Vagina (tissue), 2 donors: ENCODE measurements at regions not wholly inside any gene's neighbourhood (a gene's known extent, or its start where the extent isn't known, plus 50 kb on each side); places are given as distances from the start of the nearest gene placed in this dataset.

Experiments used
- DNase-seq, 2 donors: peaks; one replicate each; pipeline ENCODE4 v3.0.0-alpha.2; 2017; ENCODE audit errors: extremely low spot score in 2 of 2
- H3K27ac ChIP-seq: fragments of 200-600 bp; sonication (generic); one replicate; pipeline ENCODE4 v1.5.1; 2019
- H3K27me3 ChIP-seq: fragments of 200-600 bp; sonication (generic); one replicate; pipeline ENCODE4 v1.5.1; 2019
- H3K36me3 ChIP-seq, 2 donors: fragments of 200-600 bp; sonication (generic); one replicate each; pipeline ENCODE4 v1.5.1; 2017 to 2019
- H3K4me1 ChIP-seq: fragments of 200-600 bp; sonication (generic); one replicate; pipeline ENCODE4 v1.5.1; 2019
- H3K4me3 ChIP-seq, 2 donors: fragments of 200-600 bp; sonication (generic); 1 replicate in 1 of 2; 2 replicates in 1 of 2; pipeline ENCODE4 v1.5.1; 2016 to 2019
- H3K9me3 ChIP-seq: fragments of 200-600 bp; sonication (generic); one replicate; pipeline ENCODE4 v1.5.1; 2019
- POLR2A ChIP-seq, 2 donors: fragments of 450-650 bp; IDR thresholded peaks; one replicate each; pipeline ENCODE4 v1.6.1; 2017; ENCODE audit warnings: antibody characterized with exemption in 2 of 2, mild to moderate bottlenecking in 2 of 2, moderate library complexity in 2 of 2
- POLR2AphosphoS5 ChIP-seq, 2 donors: sonication (generic); formaldehyde crosslinking; IDR thresholded peaks; one replicate each; pipeline ENCODE4 v1.9.0; 2017; ENCODE audit warnings: antibody characterized with exemption in 2 of 2, mild to moderate bottlenecking in 2 of 2, low read depth in 1 of 2; ENCODE audit not compliant: insufficient read depth in 1 of 2
- intact Hi-C: fragments of 100-400 bp; cut with DNase I; formaldehyde crosslinking; loops from one replicate; pipeline ENCODE4 v1.15.1; 2023
- TF ChIP-seq, protein P1 (sequence below), 3 experiments: fragments of 450-650 bp in 2 of 3; fragments of 200-600 bp in 1 of 3; sonication (generic) in 1 of 3; IDR thresholded peaks; one replicate each; pipeline ENCODE4 v1.5.1; 2017 to 2019; ENCODE audit warnings: antibody characterized with exemption in 3 of 3, mild to moderate bottlenecking in 2 of 3, moderate library complexity in 2 of 3

DNA sequence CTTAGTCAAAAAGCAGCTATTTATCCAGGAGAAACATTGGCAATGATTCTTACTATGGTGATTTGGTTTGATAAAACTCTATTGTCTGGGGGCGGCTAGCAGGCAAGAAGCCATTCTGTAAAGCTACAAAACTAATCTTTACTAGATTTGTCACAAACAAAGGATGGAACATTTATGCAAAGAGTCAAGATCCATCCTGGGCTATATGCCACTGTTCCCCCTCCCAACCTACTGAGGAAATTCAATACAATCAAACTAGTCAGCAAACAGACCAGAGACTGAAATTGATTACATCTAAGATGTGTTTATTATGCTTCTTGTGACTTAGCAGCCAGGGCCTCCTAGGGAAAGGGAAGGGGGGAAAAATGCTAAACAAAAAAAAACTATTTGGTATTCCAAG, 397.6 kb downstream of the GPAM start:
- no peak overlapping the region for H3K27ac ChIP-seq
- intact Hi-C loops = no loop called here
- H3K4me3 ChIP-seq = no peak overlapping the region
- H3K4me1 ChIP-seq = no peaks in the 10 kb centered on the region
- no peaks in the 10 kb centered on the region for H3K27me3 ChIP-seq
- no peaks in the 10 kb centered on the region for H3K9me3 ChIP-seq
- no peaks in the 10 kb centered on the region for H3K36me3 ChIP-seq
- TF ChIP-seq POLR2A (IDR thresholded peaks at IDR 0.05) (no peak), POLR2AphosphoS5 (IDR thresholded peaks at IDR 0.05; ENCODE audit: insufficient read depth in 1 of 2, low read depth in 1 of 2) (no peak)
- TF ChIP-seq, protein P1, sequence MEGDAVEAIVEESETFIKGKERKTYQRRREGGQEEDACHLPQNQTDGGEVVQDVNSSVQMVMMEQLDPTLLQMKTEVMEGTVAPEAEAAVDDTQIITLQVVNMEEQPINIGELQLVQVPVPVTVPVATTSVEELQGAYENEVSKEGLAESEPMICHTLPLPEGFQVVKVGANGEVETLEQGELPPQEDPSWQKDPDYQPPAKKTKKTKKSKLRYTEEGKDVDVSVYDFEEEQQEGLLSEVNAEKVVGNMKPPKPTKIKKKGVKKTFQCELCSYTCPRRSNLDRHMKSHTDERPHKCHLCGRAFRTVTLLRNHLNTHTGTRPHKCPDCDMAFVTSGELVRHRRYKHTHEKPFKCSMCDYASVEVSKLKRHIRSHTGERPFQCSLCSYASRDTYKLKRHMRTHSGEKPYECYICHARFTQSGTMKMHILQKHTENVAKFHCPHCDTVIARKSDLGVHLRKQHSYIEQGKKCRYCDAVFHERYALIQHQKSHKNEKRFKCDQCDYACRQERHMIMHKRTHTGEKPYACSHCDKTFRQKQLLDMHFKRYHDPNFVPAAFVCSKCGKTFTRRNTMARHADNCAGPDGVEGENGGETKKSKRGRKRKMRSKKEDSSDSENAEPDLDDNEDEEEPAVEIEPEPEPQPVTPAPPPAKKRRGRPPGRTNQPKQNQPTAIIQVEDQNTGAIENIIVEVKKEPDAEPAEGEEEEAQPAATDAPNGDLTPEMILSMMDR (IDR thresholded peaks at IDR 0.05) = no peak
- DNase-seq = no peak

DNA sequence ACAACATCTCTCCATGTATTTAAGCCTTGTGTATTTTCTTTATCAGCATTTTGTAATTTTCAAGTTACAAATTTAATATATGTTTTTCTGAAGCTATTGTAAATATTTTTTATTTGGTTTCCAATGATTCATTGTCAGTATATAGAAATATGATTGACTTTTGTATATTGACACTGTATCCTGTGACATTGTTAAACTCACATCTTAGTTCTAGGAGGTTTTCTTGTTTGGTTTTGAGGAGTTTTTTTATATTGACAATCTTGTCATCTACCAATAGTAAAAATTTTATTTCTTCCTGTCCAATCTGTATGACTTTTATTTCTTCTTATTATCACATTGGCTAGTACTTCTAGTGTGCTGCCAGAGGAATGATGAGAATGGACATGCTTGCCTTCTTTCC, 393.7 kb downstream of the GPAM start:
- Histone ChIP-seq H3K4me1 (no peaks in the 10 kb centered on the region), H3K36me3 (no peaks in the 10 kb centered on the region)
- intact Hi-C loops = no loop called here

DNA sequence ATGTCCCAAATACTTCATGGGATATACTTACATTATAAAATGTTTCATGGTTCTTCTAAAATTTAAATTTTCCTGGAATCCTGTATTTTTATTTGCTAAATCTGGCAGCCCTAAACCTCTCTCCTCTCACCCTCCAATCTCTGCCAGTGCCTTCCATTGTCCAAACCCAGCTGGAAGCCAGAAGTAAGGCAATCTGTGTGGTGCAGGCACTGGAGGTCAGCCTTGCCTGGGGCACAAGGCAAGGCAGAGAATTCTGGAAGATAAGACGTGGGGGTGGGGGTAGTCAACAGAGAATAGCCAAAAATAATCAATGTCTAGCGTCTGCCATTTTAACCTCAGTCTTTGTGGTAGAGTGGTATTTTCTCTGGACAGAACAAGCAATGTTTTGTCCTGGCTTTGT, 381.7 kb downstream of the GPAM start:
- Histone ChIP-seq H3K4me3 (no peak overlapping the region), H3K27me3 (no peaks in the 10 kb centered on the region), H3K27ac (no peak overlapping the region), H3K9me3 (no peaks in the 10 kb centered on the region), H3K4me1 (no peaks in the 10 kb centered on the region), H3K36me3 (no peaks in the 10 kb centered on the region)
- intact Hi-C loops = no loop called here
- no peak for DNase-seq
- TF ChIP-seq POLR2AphosphoS5 (IDR thresholded peaks at IDR 0.05; ENCODE audit: insufficient read depth in 1 of 2, low read depth in 1 of 2) (no peak), POLR2A (IDR thresholded peaks at IDR 0.05) (no peak)
- TF ChIP-seq, protein P1 (IDR thresholded peaks at IDR 0.05) = no peak

More for the DNA sequence above, 393.7 kb downstream of the GPAM start:
- Histone ChIP-seq H3K27me3 (no peaks in the 10 kb centered on the region), H3K4me3 (no peak overlapping the region), H3K27ac (no peak overlapping the region), H3K9me3 (no peaks in the 10 kb centered on the region)
- no peak for DNase-seq
- TF ChIP-seq POLR2A (IDR thresholded peaks at IDR 0.05) (no peak), POLR2AphosphoS5 (IDR thresholded peaks at IDR 0.05; ENCODE audit: insufficient read depth in 1 of 2, low read depth in 1 of 2) (no peak)

DNA sequence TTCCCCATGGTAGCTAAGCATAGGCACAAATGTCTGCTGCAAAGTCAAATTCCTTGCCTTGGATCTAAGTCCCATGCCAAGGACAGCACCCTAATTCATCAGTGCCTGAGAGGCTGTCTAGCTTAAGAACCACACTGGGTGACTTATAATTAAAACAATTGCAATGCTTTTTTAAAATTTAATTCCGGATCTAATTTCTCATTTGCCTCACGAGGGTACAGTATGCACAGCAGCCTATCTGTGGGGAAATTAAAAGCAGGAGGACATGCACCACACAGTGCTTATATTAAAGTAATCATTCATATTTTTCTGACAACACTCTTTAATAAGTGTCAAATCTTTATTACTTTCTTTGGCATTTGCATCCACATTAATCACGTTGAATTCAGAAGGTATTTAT, 378.8 kb downstream of the GPAM start:
- intact Hi-C loops = no loop called here
- H3K4me1 ChIP-seq = no peaks in the 10 kb centered on the region
- no peak overlapping the region for H3K4me3 ChIP-seq
- no peak overlapping the region for H3K27ac ChIP-seq
- TF ChIP-seq, protein P1 (IDR thresholded peaks at IDR 0.05) = no peak
- TF ChIP-seq POLR2AphosphoS5 (IDR thresholded peaks at IDR 0.05; ENCODE audit: insufficient read depth in 1 of 2, low read depth in 1 of 2) = no peak
- no peak for TF ChIP-seq POLR2A (IDR thresholded peaks at IDR 0.05)
- DNase-seq = no peak
- no peaks in the 10 kb centered on the region for H3K36me3 ChIP-seq
- no peaks in the 10 kb centered on the region for H3K27me3 ChIP-seq
- no peaks in the 10 kb centered on the region for H3K9me3 ChIP-seq

DNA sequence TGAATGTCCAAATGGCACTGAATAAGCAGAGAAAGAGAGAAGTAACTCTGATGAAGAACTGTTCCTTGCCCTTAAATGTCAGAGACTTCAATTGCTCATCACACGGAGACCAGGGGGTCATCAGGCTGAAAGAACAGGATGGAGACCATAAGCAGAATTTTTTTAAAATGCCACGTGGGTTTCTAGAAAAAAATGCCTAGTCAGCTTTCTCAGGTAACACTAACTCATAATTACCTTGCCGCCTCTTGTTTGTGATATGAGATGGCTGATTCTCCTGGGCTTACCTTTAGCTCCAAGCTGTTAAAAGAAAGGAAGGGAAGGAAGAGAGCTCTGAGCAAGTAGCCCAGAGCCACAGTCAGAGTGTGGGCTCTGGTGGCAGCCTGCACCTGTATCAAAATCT, 372.0 kb downstream of the GPAM start:
- H3K4me3 ChIP-seq = no peak overlapping the region
- TF ChIP-seq POLR2AphosphoS5 (IDR thresholded peaks at IDR 0.05; ENCODE audit: insufficient read depth in 1 of 2, low read depth in 1 of 2) = no peak
- TF ChIP-seq, protein P1 (IDR thresholded peaks at IDR 0.05) = no peak
- TF ChIP-seq POLR2A (IDR thresholded peaks at IDR 0.05) = no peak
- H3K27ac ChIP-seq = no peak overlapping the region
- H3K9me3 ChIP-seq = no peaks in the 10 kb centered on the region
- H3K4me1 ChIP-seq = no peaks in the 10 kb centered on the region
- no peak for DNase-seq
- intact Hi-C loops = no loop called here
- H3K27me3 ChIP-seq = no peaks in the 10 kb centered on the region
- no peaks in the 10 kb centered on the region for H3K36me3 ChIP-seq

DNA sequence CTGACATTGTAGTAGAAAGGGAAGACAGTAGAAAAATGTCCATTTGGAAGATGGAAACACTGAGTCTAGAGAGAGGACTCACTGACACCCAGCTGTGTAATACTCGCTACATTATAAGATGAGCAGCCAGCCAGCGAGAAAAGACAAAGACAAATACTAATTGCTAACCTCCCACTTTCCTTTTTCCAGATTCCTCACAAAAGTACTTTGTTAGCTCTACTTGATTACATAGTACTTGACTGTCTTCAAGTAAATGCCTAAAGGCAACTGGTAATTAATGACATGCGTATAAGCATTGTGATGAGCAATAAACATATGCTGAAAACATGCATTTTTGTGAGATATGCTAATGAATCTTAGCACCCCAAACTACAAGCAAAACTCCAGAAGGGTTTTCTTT, 363.1 kb downstream of the GPAM start:
- Histone ChIP-seq H3K27ac (no peak overlapping the region), H3K4me1 (no peaks in the 10 kb centered on the region), H3K4me3 (no peak overlapping the region), H3K9me3 (no peaks in the 10 kb centered on the region), H3K27me3 (no peaks in the 10 kb centered on the region), H3K36me3 (no peaks in the 10 kb centered on the region)
- intact Hi-C loops = no loop called here
- DNase-seq = no peak
- TF ChIP-seq POLR2A (IDR thresholded peaks at IDR 0.05) = no peak
- TF ChIP-seq, protein P1 (IDR thresholded peaks at IDR 0.05) = no peak
- TF ChIP-seq POLR2AphosphoS5 (IDR thresholded peaks at IDR 0.05; ENCODE audit: insufficient read depth in 1 of 2, low read depth in 1 of 2) = no peak
